BJ (cell line): ENCODE measurements at regions not wholly inside any gene's neighbourhood (a gene's known extent, or its start where the extent isn't known, plus 50 kb on each side); places are given as distances from the start of the nearest gene placed in this dataset.

Source experiments
- CTCF ChIA-PET: fragments of 350-600 bp; formaldehyde crosslinking; extraction: SDS; loops from one replicate; lab custom pipeline; 2021; ENCODE audit warnings: antibody characterized with exemption, inconsistent platforms; lab: Yijun Ruan, JAX
- POLR2A ChIA-PET: fragments of 300-600 bp; sonication (Branson Sonifier 250); formaldehyde crosslinking; extraction: SDS; loops from one replicate; lab custom pipeline; 2021; ENCODE audit warnings: antibody characterized with exemption; lab: Charles Lee
- DNase-seq: peaks from one replicate; pipeline ENCODE4 v3.0.0-alpha.2; 2011; ENCODE audit warnings: low read depth
- H3K27me3 ChIP-seq: 2 replicates; pipeline ENCODE4 v1.6.0; 2011; ENCODE audit warnings: low read length; ENCODE audit not compliant: control insufficient read depth, insufficient read depth
- H3K36me3 ChIP-seq: 2 replicates; pipeline ENCODE4 v1.5.1; 2011; ENCODE audit warnings: low read length; ENCODE audit not compliant: control insufficient read depth, insufficient read depth
- H3K4me3 ChIP-seq: 2 replicates; pipeline ENCODE4 v1.5.1; 2011; ENCODE audit warnings: low read depth, mild to moderate bottlenecking, control low read depth, low read length
- TF ChIP-seq, protein P1 (sequence below): IDR thresholded peaks from 2 replicates; pipeline ENCODE4 v1.5.1; 2011; ENCODE audit warnings: low read depth, mild to moderate bottlenecking, control low read depth, inconsistent platforms, low read length, moderate library complexity; ENCODE audit not compliant: insufficient read depth

DNA sequence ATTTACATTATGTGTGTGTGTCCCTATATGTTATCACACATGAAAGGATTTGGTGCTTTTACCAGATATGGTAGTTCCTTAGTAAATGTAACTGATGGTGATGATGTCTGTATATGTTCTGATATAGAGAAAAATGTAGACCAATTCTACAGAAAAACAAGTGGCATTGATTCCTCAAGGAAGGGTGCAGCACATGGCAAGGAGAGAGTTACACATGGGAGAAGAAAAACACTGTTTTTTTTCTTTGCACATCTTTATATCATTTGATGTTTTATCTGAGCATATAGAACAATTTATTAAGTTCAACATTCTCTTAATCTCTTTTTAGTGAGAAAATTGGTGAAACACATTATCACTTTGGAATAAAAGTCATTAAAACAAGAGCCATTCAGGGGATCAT, 535.0 kb upstream of the KLF4 start:
- Histone ChIP-seq H3K36me3 (no peaks in the 10 kb centered on the region), H3K4me3 (no peak overlapping the region), H3K27me3 (no peaks in the 10 kb centered on the region)
- TF ChIP-seq, protein P1, sequence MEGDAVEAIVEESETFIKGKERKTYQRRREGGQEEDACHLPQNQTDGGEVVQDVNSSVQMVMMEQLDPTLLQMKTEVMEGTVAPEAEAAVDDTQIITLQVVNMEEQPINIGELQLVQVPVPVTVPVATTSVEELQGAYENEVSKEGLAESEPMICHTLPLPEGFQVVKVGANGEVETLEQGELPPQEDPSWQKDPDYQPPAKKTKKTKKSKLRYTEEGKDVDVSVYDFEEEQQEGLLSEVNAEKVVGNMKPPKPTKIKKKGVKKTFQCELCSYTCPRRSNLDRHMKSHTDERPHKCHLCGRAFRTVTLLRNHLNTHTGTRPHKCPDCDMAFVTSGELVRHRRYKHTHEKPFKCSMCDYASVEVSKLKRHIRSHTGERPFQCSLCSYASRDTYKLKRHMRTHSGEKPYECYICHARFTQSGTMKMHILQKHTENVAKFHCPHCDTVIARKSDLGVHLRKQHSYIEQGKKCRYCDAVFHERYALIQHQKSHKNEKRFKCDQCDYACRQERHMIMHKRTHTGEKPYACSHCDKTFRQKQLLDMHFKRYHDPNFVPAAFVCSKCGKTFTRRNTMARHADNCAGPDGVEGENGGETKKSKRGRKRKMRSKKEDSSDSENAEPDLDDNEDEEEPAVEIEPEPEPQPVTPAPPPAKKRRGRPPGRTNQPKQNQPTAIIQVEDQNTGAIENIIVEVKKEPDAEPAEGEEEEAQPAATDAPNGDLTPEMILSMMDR: no peak
- CTCF ChIA-PET: no interaction called here
- POLR2A ChIA-PET: no interaction called here
- no peak for DNase-seq

DNA sequence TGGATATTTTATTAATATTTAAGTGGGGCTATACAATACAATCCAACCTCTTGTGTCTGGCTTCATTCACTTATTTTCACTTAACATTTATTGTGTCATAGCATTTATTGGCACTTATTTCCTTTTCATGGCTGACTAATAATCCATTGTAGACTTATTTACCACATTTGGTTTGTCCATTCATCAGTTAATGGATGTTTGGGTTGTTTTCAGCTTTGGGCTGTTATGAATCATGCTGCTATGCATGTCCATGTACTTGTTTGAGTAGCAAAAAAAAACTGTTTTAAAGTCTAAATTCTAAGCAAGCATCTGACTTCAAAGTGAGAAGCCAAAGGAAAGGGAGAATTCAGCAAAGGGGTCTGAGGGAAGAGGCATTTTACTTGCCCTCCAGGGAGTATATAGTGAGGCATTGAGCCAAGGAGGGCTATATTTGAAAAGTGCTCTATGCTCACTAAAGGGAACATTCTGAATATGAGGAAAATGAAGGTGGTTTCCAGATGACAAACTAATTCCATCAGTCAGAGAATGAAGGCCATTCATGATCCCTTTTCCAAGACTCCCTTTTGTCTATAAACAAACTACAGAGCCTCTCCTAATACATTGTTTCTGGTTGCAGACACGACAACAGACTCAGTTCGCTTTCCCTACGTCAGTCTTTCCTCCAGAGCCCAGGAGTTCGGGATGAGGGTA, 532.8 kb upstream of the KLF4 start:
- no peak overlapping the region for H3K4me3 ChIP-seq
- CTCF ChIA-PET: no interaction called here
- H3K27me3 ChIP-seq: no peaks in the 10 kb centered on the region
- TF ChIP-seq, protein P1: no peak
- no peak for DNase-seq
- POLR2A ChIA-PET: no interaction called here
- H3K36me3 ChIP-seq: no peaks in the 10 kb centered on the region

DNA sequence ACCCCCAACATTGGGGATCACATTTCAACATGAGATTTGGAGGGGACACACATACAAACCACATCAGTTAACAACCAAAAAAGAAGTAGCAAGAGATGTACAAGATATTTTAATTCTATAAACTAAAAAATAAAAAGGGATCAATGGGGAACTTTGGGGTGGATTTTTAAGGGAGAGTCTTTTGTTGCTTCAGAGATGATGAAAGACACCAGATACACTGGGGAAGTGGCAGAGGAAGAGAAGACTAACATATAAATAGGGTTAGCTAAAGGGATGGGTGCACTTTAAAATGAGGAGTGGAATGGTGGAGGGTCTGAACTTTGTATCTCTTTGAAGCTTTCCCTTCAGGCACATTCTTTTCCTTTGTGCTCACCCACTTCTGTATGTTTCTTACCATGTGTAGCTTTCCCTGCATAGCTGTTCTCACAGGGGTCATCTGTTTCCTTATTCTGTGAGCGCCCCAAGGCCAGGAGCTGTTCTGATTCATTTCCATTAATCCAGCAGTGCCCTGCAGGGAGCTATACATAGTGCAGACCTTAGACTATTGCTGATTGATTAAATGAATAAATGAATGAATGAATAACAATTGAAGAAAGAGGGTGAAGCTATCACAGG, 531.6 kb upstream of the KLF4 start:
- no peak overlapping the region for H3K4me3 ChIP-seq
- TF ChIP-seq, protein P1: no peak
- no peaks in the 10 kb centered on the region for H3K27me3 ChIP-seq
- no peak for DNase-seq
- H3K36me3 ChIP-seq: no peaks in the 10 kb centered on the region
- ChIA-PET POLR2A (no interaction called here), CTCF (interaction anchor here (0.7 kb wide), 1 partner anchor 9 kb away, joined by 3 read pairs; no protein-coding TSS in a partner anchor)

DNA sequence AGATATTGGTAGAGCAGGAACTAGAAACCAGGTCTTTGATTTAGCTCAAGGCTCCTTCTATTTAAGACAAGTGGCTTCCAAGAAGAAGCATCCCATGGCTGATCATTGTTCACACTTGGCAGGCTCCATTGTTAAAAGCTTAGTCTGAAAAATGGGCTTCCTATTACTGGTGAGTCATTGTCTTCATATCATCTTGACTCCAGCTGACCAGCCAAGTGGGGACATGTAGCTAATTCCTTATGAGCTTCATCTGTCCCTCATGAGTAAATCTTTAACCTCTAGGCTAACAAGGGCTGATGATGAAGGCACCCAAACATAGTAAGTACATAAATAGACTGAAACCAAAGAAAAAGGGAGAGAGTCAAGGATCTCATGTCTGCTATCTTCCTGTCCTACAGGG, 530.3 kb upstream of the KLF4 start:
- TF ChIP-seq, protein P1: no peak
- H3K36me3 ChIP-seq: no peaks in the 10 kb centered on the region
- ChIA-PET POLR2A (no interaction called here), CTCF (no interaction called here)
- DNase-seq: no peak
- no peak overlapping the region for H3K4me3 ChIP-seq
- H3K27me3 ChIP-seq: no peaks in the 10 kb centered on the region

DNA sequence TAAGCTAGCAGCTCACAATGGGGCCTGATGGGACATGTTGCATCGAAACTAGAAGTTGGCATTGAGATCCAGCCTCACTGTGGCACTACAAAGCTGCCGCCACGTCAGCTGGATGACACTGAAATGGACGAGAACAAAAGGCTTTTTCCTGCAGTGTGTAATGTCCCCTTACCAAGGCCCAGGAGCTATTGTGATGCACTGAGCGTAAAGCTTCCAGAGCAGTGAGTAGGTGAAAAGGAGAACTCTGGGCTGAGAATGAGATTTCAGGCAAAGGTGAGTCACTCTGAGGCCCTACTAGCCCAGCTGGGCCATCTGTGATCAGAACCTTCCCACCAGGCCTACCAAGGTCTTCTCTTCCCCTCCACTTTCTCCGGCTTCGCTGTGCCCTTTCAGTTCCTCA, 528.1 kb upstream of the KLF4 start:
- no peak for DNase-seq
- CTCF ChIA-PET: no interaction called here
- POLR2A ChIA-PET: no interaction called here
- no peaks in the 10 kb centered on the region for H3K36me3 ChIP-seq
- TF ChIP-seq, protein P1: no peak
- no peak overlapping the region for H3K4me3 ChIP-seq
- H3K27me3 ChIP-seq: no peaks in the 10 kb centered on the region
